Epidermal melanocyte (primary cell): ENCODE measurements at regions not wholly inside any gene's neighbourhood (a gene's known extent, or its start where the extent isn't known, plus 50 kb on each side); places are given as distances from the start of the nearest gene placed in this dataset.
"Not testable (repeated sequence)": the region's sequence is repeated elsewhere in the genome, so short reads cannot be mapped to it uniquely, and the experiment has no call there.

Experiments used
- DNase-seq: peaks from one replicate; pipeline ENCODE4 v3.0.0; 2011; ENCODE audit warnings: low spot score; ENCODE audit not compliant: insufficient read length

DNA sequence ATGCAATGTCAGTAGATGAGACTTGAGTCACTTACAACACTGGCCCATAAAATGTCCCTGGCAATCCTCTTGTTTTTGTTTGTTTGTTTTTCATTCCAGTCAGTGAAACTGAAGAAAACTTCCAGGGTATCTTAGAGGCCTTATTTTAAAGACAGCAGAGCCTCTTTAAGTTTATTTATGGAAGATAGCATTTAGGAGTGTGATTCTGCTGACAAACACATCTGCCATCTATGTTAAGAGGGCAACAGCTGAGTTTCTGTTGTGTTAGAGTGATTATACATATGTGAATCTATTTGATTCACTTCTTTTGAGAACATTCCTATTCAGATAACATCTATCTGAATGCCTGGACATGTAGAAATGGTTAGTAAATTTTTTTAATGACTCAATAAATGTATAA, 812.6 kb downstream of the TENT5A start:
- DNase-seq: no peak

DNA sequence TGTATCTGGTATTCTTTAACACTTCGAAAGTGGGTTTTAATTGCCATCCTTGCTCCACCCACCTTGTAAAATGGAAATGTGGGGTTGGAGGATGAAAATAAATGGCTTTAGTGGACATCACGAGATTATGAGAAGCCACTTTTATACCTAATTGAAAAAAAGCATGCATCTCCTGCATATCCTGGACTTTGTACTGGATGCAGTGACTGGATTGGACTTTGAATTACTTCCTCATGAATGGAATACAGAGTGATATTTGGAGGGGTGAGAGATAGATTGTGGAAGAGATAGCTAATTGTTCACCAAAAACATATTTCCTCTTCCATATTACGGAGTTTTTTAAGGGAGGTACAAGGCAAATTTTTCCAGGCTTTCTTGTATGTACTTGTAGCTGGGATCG, 813.0 kb downstream of the TENT5A start:
- no peak for DNase-seq

DNA sequence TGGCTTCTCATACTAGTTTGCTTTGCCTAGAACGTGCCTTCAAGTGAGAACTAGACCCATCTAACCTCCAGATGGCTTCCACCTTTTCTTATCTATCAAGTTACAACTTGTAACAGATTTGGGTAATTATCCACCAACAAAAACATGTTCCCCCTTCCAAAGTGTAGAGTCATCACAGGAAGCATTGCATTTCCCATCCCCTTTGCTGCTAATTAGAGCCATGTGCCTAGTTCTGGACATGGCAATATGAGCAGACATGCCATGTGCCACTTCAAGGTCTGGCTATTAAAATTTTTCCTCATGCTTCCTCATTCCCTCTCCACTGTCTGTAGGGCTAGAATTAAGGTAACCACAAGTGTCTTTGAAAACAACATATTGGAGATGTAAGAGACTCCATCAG, 814.4 kb downstream of the TENT5A start:
- DNase-seq: no peak

DNA sequence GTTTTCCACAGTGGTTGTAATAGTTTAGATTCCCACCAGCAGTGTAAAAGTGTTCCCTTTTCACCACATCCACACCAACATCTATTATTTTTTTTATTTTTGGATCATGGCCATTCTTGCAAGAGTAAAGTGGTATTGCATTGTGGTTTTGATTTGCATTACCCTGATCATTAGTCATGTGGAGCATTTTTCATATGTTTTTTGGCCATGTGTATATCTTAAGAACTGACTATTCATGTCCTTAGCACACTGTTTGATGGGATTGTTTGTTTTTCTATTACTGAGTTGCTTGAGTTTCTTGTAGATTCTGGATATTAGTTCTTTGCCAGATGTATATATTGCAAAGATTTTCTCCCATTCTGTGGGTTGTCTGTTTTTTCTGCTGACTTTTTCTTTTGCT, 820.1 kb downstream of the TENT5A start:
- DNase-seq: no peak

DNA sequence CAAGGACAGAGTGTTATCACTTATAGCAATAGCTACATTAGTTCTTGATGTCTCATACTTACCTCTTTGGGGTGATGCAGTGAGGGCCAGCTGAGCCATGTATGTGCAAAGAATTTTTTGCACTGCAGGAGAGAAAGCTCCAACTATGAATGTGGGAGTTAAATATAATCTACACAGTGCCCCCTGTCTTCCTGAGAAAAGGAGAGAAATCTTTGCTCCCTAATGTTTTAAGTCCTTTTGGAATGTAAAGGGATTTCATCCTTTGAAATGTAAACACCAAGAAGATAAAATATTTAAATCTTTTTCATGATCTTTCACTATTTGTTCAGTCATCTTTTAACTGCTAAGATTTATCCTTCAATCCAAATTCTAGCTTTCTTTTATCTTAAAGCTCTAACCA, 822.1 kb downstream of the TENT5A start:
- no peak for DNase-seq

DNA sequence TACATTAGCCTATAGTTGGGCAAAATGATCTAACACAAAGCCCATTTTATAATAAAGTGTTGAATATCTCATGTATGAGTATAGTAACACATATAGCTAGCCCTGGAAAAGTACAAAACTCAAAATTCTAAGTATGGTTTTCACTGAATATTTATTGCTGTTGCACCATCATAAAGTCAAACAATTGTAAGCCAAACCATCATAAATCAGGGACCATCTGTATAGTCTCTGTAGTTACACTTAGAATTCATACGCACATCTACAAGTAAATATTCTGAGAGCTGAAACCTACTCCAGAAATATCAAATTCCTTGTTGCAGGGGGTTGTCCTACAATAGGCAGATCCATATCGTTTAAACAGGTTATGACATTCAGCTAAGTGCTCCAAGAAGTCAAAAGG, 817.3 kb downstream of the BCKDHB start:
- DNase-seq: no peak

DNA sequence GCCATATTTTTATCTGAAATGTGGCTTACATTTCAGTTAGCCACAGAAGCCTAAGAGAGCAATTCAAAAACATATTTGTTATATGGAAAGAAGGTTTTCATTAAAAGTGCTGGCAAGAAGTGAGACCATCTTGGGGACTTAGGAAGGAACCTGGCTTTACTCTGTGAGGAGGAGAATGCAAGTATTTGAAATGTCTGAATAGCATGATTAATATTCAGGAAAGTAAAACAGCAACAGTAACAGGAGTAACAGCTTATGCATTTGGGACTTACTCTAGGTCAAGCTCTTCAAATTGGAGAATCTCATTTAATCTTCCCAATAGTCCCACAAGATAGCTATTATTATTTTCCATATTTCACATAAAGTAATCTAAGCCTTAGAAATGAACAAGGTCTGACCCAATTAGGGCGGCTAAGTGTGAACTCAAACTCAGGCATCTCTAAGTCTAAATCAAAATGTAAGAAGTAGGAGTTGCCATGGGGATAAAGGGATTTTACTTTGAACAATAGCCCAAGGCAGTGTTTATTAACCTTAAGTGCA, 816.5 kb downstream of the BCKDHB start:
- no peak for DNase-seq

DNA sequence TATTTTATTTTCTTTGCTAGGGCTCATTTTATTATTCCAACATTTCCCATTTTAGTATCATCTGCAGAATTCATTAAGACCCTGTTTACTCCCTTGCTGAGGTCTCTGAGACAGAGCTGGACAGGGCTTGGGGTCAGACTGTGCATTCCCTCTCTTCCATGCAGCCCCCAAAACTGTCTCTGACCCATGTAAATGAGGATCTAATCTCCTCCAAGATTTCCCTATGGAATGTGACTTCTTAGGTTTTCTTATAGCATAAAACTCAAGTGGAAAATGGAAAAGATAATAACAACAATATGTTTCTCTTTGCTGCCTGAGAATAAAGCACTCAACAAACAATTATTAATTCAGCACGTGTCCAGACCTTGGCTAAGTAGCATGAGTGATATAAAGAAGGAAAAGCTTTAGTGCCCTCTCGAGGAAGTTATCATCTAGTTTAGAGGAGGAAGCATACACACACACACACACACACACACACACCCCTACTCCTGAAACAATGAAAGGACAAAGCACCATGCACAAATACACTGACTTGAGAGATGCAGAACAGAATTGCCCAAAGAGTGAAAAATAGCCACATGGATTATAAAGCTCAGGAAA, 815.5 kb downstream of the BCKDHB start:
- no peak for DNase-seq

DNA sequence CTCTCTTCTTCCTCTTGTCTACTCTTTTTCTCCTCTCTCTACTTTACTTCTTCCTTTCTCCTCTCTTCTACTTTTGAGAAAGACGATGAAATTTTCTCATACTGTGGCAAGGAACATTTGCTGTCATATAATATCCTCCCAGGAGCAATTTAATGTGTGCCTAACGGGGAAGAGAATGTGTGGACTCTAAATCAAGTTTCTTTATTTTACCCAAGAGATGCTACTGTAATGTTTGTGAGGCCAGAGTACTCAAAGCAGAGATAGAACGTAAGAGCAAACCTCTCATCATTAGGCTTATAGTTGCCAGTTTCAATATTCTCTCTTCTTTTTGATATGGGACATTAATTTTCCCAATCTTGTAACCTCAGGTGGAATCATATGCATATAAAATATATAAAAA, 801.4 kb downstream of the BCKDHB start:
- no peak for DNase-seq

DNA sequence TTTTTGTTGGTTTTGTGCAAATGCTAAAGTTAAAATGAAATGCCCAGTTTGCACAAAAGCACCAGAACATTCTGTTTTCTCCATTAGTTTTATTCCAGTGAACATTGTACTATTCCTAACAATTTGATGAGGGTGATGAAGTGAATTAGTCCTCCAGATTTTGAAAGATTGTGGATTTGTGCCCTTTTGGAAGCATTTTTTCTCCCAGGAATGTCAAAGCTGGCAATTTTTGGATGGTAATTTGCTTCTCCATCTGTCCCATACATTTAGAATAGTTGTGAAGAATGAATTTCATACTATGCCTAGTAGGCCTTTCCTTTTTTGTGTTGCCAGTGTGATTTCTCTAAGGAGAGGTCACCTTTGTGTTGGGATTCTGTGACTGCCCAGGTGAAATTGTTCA, 797.2 kb downstream of the BCKDHB start:
- DNase-seq: no peak

DNA sequence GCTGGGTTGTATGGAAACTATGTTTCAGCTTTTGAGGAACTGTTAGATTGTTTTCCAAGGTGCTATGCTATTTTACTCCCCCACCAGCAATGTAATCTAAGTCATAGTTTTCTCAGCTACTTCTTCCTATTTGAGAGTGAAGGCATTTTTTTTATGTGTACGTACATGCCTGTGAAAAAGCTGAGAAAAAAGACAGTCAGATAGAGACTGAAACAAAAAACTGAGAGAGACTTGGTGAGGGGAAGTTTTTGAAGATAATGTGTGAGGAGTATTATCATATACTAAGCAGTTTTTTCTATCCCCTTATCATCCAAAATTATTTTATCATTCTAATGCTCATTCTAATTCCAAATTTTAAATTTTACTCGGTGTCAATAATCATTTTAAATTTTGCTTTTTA, 780.0 kb downstream of the BCKDHB start:
- no peak for DNase-seq

DNA sequence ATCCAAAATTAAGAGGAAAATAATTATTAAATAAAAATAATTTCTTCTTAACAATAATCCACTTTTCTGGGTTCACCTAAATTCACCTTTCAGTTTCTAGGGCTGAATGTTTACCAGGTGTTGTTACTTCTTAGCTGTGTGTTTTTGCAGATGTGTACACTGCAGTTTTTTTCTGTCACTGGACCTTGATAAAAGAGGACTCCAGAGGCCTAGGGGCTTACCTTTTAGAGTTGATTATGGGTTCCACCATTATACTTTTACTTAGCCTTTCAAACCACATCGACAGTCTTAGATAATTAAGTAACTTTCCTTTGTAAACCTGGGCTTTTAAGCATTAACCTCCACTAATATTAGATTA, 766.5 kb downstream of the BCKDHB start:
- no peak for DNase-seq

DNA sequence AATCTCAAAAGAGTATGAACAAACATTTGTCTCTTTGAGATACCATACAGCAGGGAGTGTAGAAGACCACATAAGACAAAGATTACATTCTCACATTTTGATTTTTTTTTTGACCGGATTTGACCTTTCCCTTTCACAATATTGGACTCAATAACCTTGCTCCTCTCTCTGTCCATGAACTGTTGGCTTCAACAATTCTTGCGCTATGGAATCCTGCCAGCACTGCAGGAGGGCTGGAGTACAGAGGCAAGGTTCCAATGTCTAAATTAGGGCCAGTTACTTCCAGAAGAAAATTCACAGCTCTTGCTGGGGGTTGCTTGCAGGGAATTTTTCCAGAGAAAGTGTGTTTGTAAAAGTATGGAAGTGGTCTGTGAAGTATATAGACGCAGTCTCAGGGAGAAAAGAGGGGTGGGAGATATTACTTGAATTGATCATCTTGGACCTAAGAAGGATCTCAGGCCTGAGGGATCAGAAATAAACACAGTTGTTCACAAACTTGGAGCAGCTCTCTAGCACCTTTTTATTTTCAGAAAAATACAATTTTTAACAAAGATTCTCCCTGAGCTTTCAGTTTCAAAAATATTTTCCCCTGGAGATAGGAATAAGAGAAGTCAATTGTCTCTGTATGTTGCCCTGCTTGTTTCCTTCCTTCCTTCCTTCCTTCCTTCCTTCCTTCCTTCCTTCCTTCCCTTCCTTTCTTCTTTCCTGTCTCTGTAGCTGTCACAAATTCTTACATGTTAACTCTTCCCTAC, 765.9 kb downstream of the BCKDHB start:
- DNase-seq: no peak

DNA sequence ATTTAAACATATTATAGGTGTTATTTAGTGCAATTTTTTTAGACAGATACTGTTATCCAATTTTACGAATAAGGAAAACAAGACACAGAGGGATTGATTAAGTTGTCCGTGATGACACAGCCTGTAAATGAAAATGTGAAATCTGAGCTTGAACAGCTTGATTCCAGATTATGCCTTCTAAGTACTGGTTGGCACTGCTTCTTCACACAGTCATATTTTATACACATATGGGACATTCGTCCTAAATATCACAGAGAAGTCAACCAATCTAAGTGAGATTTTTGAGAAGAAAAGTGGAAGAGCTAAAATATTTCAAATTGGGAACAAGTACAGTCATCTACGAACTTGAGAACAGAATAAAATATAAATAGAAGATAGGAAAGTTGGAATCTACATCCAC, 756.3 kb downstream of the BCKDHB start:
- no peak for DNase-seq

DNA sequence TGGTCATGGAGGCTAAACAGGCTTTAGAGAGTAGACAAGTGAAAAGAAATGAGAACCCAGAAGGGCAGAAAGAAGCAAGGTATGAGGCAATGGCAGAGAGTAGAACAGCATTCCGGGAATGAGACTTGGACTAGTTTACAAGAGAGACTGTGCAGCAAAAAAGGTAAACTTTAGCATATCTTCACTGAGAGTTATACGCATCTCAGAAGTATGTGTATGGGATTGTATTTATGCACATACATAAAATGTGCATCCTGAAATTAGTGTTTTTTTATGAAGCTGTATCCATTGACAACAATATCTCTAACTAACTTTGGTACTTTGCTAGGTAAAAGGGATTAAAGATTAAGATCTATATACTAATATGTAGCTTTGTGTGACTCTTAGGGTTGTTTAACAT, 753.6 kb downstream of the BCKDHB start:
- no peak for DNase-seq

DNA sequence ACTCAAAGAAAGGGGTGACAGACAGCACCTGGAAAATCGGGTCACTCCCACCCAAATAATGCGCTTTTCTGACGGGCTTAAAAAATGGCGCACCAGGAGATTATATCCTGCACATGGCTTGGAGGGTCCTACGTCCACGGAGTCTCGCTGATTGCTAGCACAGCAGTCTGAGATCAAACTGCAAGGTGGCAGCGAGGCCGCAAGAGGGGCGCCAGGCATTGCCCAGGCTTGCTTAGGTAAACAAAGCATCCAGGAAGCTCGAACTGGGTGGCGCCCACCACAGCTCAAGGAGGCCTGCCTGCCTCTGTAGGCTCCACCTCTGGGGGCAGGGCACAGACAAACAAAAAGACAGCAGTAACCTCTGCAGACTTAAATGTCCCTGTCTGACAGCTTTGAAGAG, 741.5 kb downstream of the BCKDHB start:
- not testable (repeated sequence) for DNase-seq

DNA sequence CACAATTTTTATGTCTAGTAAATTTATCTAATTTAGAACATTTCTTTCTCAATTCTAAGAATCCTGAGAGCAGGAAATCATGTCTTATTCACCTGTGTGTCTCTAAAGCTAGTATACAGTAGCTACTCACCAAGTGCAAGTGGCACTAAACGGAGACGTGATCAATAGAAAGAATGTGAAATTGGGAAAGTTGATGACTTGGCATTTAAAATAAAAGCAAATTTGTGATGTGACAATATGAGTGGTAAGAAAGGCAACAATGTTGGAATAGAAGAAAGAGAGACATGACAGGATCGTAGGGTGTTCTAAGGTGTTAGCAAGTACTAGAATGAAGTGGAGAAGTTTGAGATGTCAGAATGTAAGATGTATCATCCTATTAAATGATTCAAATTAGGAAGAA, 725.9 kb downstream of the BCKDHB start:
- DNase-seq: no peak

DNA sequence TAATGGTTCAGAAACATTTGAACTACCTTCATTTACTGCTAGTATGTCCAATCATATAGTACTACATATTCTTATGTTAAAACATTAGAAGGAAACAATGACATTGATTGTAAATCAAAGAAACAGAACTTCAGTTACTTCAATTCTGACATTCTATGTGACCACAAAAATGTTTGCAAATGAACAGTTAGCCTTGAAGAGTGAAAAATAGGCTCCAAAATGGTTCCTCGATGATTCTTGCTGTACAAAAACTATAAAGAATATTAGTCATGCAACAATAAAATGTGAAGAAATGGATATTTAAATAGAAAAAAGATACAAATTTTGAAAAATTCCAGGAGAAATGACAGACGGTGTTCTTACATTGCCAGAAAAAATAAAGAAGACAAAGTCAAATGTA, 686.9 kb downstream of the BCKDHB start:
- no peak for DNase-seq

DNA sequence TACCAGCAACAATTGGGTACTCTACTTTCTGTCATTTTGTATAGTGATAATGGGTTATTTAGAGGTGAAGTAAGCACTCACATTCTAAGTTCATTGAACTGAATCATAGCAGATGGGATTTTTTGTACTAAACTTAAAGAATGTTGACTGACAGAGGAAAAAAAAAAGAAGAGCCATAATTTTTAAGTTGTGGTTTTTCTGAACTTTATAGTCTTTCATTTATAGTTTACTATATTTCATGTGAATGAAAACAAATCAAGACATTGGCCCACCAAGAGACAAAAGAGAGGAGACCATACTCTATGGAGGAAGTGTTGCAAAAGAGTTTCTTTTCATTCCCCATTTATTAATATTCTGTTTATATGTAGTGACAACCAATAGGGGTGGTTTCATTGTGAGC, 685.7 kb downstream of the BCKDHB start:
- DNase-seq: no peak

DNA sequence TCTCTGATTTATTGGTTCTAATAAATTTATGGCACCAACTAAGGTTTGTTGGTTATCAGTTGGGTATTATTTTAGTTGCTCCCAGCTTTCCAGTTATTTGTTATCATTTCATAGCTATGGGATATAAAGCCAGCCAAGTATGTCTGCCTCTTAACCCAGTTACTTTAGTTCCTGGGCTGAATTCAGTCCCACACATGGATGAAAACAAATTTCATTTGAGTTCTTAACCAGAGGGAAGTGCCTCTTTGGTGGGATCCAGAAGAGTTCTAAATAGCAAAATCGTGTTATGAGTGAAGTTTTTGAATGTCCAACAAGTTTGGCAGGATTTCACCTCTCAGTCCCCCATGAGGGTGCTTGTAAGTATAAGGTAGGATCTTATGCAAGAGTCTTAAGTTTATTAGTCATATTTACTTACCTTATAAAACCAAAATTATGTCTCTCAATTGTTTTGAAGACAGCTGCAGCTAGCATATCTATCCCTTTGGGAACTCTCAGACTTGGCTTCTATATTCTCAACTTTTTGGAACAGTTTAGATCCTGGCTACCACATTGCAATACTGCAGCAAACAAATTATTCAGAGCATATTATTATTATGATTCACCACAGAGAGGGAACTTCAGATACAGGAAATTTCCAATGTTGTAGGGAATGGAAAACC, 683.6 kb downstream of the BCKDHB start:
- no peak for DNase-seq

DNA sequence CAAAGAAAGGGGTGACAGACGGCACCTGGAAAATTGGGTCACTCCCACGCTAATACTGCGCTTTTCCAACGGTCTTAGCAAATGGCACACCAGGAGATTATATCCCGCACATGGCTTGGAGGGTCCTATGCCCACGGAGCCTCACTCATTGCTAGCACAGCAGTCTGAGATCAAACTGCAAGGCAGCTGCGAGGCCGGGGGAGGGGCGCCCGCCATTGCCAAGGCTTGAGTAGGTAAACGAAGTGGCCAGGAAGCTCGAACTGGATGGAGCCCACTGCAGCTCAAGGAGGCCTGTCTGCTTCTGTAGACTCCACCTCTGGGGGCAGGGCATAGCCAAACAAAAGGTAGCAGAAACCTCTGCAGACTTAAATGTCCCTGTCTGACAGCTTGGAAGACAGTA, 676.8 kb downstream of the BCKDHB start:
- not testable (repeated sequence) for DNase-seq

DNA sequence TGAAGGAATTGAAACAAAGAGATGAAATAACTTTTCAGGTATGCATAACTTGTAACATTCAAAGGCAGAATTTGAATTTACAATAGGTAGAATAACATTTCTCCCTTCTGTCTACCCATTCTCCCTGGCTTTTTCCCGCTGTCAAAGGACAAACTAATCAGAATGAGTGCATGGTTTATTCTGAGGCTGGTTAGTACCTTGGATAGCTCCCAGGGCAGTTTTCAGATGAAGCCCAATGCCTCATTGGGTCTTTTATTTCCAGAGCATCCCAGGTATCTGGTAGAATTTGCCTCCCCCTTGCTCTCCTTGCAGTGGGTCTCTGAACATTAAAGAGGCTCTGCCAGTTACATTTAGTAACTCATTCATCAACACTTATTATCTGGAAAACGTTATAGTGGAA, 665.5 kb downstream of the BCKDHB start:
- DNase-seq: no peak

DNA sequence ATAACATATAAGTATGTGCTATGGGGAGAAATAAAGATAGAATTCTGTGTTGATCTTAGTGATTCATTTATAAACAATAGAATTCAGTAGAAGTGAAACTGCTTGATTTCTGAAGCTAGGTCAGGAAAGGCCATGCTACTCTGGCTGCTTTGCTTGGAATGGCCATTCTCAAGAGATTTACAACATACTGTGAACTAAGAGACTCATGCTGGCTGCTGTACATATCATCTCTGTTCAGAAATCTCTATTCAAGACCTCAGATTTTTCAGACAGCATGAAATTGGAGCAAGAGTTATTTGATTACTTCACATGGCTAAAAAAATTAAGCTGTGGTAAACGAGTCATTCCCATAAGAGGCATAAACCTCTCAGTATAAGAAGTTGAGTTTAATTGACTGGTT, 662.6 kb downstream of the BCKDHB start:
- no peak for DNase-seq
